Bone marrow (tissue), 2 donors: ENCODE measurements at regions not wholly inside any gene's neighbourhood (a gene's known extent, or its start where the extent isn't known, plus 50 kb on each side); places are given as distances from the start of the nearest gene placed in this dataset.

Experiments
- DNase-seq, 2 donors: peaks; one replicate each; lab custom pipeline; 2025; lab: John Stamatoyannopoulos, UW

DNA sequence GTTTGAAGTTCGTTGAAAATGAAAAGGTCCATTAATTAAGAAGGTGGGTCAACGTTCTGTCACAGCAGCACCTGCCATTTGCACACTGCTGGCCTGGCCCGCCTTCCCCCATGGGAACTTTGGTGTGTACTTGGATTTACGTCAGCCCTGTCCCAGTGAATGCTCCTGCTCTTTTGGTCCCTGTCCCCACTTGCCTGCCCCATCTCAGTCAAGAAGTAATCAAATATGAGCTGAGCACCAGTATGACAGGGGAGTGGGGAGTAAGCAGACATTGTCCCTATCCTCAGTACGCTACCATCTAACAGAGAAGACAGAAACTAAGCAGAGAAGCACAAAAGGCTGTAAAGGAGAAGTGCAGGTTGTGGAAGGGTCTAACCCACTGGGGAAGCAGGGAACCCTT is 65.1 kb downstream of the SLC4A3 start:
- DNase-seq, result no peak

DNA sequence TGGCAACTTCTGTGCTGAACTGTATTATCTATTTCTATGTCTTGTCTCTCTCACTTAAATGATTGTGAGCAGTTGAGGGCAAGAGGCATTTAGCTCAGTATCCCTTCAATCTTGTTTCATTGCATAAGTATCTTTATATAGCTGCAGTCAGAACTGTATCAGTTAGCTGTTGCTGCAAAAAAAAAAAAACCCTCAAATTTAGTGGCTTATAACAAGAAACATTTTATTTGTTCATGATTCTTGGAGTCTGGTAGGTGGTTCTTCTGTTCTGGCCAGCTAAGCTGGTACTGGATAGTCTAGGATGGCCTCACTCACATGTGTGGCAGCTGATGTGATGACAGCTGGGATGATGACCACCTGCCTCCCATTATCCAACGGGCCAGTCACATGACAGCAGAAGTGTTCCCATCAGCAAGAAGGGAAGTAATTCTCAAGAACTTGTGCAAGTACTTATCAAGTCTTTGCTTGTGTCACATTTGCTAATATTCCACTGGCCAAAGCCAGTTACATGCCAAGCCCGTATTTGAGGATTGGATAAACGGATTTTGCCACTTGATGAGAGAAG is 67.8 kb downstream of the SLC4A3 start:
- no peak for DNase-seq

DNA sequence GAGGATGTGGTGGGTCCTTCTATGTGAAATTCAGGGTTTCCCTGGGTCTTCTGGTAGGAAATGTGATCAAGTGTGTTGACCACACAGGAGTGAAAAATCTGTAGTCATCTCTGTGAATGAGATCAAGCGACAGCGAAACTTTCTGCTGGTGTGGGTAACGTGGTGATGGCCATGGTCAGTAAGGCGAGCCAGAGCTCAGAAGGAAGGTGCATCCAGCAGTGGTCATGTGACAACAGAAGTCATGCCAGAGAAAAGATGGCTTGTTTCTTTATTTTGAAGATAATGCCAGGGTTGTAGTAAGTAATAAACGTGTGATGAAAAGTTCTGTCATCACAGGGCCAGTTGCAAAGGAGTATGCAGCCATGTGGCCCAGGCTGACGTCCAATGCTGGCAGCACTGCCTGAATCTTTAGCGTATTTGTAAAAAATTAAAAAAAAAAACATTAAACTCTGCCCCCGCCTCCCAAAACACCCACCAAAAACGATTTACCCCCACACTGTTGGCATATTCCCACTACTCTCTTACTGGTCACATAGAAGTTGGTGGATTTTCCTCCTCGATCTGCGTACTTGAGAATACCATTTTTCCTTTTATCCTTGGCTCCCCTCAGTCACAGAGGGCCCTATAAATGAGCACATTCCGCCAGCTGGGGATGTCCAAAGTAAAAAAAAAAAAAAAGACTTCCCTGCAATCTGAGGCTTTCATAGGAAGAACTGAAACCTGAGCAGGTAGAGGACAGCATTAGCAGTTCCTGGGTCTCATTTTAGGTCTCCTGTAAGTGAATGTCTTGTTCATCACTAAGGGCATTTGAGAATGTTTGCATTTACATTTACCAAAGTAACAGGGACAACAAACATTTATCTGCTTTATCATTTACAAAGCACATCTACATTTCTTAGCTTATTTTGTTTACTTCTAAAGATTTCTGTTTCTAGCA is 70.6 kb downstream of the SLC4A3 start:
- no peak for DNase-seq

DNA sequence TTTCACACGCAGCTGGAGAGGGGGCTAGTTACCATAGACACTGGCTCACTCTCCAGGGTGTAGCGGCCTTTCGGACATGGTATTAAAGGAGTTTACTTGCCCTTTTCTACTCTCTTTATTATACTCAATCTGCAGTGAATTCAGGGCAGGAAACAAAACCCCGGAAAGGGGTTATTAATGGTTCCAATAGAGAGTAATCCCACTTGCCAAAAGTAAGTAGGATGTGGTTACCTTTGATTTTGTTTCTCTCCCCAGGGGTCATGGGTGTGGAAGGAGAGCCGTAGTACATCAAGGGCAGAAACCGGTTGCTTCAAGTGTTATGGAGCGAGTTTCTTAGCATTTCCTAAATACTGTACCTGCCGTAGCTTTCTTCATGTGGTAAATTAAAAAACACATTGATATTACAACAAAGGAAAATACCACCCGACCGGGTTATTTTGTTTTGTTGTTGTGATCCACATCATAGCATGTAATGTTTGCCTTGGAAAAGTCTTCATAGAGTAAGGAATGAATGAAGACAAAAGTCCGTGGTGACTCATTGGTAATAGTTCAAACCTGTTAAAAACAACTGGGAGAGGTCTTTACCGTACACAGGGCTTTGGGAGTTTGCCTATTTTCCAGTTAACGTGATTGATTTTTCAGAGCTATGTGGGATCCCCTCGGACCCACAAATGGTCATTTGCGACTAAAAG is 71.5 kb downstream of the SLC4A3 start:
- DNase-seq, result no peak

DNA sequence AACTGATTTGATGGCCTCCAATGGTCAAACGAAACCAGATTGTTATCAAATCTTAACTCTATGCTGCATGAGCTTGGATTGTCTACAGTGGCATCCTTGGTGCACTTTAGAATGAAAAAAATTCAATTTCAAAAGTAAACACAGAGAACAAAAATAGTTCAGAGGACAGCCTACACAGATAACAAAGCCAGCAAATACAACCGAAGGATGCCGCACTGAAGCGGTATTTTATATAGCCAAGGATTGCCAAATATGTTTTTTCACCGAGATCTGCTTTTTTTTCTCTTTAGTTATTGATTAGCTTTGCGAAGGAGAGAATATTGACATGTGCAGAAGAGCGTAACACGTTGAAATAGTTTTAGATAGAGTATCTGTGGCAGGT is 72.0 kb downstream of the SLC4A3 start:
- no peak for DNase-seq

DNA sequence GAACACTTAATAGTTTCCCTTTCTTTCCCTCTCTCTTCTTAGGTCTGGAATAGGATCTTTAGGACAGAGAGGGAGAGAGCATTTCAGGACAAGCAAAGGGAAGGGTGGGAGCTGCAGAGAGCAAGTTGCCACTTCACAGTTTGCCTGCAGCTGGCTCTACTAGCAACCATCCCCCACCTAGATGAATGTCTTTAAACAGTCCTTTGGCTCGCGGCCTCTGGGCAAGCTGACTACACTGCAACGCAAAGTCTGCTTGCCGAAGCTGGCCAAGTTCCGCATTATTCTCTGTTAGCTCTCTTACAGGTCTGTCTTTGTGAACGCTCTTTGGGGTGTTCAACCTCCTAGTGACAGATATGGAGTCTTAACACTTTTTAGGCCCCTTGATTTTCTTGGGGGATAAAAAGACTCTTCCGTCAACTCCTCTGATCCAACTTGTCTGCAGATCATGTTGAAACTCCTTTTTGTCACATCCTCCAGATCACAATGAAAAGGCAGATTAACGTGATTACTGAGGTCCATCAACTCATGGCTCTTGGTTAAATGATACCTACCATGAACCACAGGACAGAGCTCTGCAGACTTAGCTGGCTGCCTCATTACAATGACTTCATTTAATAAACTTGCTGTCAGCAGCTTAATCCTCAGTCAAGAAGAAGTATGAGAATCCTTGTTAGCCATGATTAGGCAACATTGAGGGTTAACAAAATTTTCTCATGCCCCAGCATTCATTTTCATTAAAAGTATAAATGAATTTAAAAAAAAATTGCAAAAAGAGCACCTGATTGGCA is 74.6 kb downstream of the SLC4A3 start:
- no peak for DNase-seq

DNA sequence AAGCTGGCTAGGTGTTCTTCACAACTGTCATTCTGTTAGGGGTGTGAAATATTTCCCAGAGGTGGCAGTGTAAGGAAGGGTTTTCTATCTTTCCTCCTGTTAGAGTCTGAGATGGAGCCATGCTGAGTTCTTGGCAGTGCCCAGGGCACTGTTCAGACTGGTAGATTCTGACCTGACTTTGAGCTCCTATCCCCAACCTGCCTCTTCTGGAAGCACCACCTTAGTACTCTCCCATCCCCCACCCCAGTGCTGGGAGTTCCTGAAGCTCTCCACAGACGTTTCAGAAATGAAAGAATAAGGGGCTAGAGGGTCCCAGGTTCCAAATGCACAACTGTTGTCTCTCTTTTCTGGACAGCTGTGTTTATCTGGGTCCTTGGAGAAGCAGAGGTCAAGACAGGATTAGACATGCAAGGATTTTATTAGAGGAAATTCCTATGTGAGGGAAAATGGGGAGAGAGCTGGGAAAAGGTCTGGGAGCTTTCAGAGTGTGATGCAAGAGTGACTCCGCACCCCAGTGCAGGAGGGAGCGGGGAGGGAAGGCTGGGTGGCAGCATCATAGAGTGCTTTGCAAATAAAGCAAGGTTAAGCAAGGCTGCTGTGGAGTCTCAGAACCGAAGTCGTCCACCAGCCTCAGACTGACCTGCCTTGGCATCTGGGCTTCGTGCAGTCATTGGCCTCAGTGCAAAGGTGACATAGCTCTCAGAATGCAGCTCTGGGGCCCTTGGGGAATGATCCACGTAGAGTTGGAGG is 75.5 kb downstream of the SLC4A3 start:
- DNase-seq, result no peak

DNA sequence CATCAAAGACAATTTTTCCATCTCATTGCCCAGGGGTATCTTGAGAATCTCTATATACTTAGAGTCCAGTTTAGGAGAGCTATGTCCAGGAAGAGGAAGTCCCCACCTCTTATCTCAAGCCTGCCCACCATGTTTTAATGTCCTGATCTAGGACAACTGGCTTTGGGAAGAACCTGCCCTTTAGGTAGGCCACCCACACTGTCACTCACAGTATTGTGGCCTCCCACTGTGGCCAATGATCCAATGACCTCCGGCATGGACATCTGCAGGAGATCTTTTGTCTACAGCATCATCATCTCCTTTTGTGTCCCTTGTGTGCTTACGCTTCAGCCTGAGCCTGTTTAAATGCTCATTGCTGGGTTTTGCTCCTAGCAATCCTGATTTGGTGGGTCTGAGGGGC is 77.4 kb downstream of the SLC4A3 start:
- no peak for DNase-seq

DNA sequence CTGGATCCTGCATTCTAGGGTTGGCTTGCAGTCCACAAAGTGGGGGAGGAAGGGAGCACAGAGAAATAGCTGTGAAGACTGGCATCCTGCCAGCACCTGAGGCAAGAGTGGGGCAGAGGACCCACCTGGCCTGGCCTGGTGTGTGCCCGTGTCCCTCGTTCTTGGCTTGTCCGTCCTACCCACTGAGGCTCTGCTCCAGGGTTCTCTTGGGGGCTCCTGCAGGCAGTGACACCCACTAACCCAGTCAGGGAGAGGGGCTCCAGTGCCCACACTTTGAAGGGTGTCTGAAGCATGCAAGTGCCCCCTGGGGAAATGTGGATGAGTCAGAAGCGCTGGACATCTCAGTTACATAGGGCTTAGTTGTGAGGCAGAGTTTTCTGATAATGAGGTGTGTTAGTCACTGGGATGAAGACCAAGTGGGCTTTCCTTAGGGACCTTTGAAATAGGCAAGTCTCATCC is 79.4 kb downstream of the SLC4A3 start:
- DNase-seq, result no peak

DNA sequence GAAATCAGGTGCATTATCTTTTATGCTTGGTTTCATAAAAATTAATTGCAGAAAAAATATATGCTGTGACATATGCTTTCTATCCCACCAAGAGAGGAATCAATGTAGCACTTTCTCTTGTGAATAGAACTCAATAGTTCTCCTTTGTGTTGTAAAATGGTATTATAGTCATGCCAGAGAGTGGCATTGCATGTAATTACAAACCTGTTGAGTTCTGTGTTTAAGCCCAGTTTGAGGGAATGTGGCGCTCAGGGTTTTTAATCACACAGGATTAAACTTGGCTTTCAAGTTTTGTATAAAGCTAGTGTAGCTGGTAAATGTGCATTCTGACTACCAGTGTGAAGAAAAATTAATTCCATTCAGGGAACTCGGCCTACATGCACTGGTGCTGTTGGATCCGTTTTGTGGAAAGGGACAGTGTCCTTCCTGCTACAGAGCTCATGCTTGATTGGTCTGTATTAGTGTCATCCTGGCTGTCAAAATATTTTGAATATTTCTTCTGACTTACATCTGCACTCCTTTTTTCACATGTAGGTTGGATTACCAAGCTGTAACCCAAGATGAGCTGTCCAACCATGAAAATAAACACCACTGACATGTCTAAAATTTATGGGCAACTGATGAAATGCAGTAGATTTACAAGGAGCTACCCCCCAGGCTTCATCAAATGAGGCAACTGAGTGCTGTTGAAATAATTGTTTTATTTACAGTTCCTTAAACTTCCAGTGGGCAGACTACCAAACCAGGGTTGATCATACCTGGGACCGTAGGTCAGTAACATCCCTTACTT is 80.3 kb downstream of the SLC4A3 start:
- no peak for DNase-seq

DNA sequence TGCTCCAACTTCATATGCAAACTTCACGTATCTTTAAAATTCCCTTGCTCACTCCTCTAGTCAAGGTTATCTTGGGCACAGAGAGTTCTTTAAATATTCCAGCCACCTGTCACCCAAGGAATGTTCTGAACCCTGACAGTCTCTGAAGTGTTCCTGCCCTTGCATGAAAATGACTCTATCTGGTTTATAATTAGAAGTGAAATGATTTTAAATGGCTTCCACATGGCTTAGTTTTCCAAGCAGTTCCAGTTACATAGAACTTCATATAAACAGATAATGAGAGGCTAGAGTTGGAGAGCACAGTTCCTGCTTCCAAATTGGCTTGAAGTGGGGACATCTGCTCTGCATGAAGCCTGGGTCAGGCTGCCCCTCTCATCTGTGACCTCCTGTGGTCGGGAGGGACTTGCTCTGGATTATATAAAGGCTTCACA is 81.9 kb downstream of the SLC4A3 start:
- no peak for DNase-seq

DNA sequence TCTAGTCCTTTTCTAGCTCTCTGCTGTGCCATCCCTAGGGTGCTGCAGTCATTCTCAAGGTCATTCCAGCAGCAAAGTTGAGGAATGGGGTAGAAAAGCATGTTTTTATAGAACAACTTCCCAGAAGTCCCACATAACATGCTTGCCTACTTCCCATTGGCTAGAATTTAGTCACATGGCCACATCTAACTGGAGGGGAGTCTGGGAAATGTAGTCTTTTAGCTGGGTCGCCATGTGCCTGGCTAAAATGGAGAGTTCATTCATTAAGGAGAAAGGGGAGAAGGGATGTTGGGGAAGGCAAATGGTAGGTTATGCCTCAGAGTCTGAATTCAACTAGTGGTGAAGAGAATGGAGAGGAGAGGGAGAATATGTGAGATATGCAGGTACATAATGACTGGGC is 85.7 kb downstream of the SLC4A3 start:
- no peak for DNase-seq

DNA sequence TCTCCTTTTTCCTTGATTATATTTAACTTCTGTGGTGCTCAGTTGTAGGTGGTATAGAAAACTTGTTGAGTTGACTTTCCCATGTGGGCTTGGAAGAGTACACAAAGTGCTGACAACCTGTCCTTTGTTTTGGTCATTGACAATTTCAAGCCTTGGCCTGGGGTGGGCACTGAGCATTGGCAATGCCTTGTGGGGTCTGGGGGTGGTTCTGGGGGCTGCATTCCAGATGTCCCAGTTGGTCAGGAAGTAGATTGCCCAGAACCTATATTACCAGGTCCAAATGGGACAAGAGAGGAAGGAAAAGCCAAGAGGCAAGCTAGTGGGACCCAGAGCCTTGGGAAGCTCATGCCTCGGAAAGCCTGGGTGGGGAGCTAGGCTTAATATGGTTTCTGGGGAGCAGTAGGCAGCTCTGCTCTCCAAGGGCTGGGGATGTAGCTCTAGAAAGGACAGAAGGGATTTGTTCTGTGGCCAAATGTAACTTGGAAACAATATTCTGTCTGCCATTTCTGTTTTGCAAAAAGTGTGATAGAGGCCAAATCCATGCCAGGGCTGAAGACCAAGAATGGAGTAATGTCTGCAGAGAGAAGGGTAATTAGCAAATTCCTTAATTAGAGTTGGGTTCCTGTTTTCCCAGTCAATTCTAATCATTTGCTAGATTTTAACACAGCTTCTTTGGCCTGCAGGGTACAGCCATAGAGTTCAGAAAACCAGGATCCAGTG is 87.4 kb downstream of the SLC4A3 start:
- DNase-seq, result no peak

DNA sequence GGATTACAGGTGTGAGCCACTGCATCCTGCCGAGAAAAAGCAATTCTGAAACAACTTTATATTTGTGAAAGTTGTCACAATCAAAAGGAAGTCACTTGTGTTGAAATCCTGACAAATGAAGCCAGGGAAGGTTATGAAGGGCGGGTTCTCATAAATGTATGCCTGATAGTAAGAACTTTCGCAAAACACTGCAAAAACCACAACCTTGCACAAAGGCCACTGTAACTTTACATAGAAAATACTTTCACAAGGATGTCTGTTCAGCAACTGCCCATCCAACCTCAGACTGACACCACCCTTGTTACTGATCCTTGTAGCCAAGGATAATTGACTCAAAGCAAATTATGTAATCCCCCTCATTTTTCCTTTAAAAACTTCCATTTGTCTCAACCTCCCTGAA is 90.6 kb downstream of the SLC4A3 start:
- DNase-seq, result no peak

DNA sequence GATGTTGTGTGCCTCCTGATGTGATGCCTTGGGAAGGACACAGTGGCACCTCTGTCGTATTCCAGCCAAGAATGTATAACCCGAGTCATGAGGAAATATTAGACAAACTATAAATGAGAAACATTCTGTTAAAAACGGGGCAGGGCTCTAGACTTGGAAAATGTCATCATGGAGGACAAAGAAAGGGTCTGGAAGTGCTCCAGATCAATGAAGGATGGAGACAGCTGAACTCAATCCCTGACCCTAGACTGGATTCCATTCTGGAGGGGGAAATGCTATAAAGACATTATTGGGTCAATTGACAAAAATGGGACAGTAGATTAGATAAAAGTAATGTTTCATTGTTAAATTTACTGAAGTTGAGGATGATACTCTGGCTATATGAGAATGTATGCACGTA is 92.1 kb downstream of the SLC4A3 start:
- DNase-seq, result no peak

DNA sequence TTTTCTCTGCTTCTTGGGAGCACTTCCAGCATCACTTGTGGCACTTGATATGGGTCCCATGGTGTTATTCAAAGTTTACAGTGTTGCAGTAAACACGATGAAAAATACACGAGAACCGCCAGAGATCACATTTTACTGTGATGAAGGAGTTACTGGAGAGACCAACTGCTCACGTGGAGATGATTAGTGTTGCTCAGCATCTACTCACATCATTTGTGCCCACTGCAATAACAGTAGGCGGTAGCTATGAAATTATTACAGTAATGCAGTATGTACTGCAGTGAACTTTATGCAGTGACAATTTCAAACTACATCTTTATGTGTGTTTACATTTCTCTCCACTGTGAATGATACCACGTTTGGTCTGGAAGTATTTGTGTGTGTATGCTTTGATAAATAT is 93.5 kb downstream of the SLC4A3 start:
- no peak for DNase-seq

DNA sequence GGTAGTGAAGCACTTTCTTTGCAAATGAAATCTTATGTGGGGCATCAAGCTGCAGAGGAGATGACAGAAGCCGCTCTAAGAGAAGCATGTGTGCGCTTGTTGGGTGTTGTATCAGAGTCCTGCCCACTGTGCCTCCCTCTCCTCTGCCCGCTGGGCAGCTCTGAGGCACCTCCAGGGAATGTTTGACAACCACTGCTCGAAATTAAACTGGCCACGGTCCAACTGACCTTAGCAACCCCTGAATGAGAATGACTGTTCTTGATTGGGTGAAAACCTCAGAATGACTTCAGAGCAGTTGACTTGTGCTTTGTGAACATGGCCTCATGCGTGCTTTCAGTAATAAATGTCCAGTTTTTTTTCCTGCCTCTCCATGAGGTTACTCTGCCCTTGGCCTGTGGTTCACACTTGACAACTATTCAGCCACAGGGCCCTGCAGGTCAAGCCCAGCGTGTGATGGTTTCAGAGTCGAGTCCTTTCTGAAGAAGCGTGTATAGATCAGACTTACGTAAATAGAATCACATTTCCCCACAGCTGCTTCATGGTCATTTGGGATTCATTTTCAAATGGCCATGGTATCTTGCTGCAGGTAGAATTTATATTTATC is 94.9 kb downstream of the SLC4A3 start:
- DNase-seq, result no peak

DNA sequence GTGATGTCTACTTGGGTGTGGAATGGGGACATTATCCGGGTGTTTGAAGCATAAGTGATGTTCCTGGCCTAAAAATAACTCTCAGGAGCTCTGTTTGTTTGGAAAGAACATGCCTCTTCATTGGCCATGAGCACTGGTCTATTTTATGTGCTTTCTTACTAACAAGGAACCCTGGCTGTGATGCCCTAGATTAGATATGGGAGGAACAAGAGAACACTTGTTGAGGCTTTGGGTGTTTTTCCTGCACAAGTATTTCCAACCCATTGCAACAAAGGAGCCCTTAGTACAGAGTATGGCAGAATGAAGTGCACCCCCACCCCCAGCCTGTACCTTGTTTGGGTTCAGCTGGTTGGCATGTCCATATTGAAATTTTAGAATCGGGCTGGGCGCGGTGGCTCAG is 95.9 kb downstream of the SLC4A3 start:
- no peak for DNase-seq

DNA sequence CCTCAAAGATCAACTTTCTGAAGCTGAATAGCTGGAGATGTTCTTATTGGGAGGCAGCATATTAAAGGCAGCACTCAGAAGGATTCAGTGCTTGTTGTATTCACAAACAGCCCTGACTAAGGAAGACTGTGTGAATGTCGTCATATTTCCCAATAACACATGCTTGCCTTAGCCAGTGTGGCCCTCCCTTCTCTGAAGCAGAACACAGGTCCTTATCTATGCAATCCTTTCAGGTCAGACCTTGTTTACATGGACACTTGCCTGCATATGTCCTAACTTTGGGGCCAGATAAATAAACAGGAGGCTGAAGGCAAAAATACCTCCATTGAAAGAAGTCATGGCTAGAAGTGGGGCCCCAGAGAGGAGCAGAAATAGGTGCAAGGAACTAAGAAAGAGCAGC is 97.2 kb downstream of the SLC4A3 start:
- no peak for DNase-seq

DNA sequence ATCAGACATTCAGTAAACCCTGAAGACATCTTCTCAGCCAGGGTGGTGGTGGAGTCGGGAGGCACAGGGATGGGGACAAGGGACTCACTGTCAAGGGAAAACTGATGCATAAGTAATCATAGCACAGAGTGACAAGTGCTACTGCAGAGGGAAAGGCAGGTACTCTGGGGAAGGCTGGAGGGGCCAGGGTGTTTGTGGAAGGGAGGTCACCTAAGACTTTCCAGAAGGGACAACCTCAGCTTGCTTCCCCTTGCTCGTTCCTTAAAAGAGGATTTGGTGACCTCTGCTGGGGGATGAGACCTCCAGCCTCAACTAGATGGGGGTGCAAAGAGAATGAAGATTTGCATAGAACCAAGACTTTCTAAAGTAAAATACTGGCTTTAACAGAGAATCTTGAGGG is 99.5 kb downstream of the SLC4A3 start:
- no peak for DNase-seq
